IMR-90 (cell line): ENCODE measurements at regions not wholly inside any gene's neighbourhood (a gene's known extent, or its start where the extent isn't known, plus 50 kb on each side); places are given as distances from the start of the nearest gene placed in this dataset.

Experiments used
- ATAC-seq: fragments of 200-7000 bp; cut with Tn5 transposase; 2 replicates; pipeline ENCODE4 v1.9.1; 2020; ENCODE audit warnings: low read depth, mild to moderate bottlenecking, moderate library complexity
- BruUV-seq: library from RNA; stranded (reverse); fragments of 400-500 nt; replicated peaks from 2 replicates; lab custom pipeline; 2021; lab: Mats Ljungman, UMichigan
- CTCF ChIA-PET: fragments of 300-600 bp; formaldehyde crosslinking; extraction: SDS; loops from one replicate; lab custom pipeline; 2021; ENCODE audit warnings: antibody characterized with exemption; lab: Yijun Ruan, JAX
- POLR2A ChIA-PET: fragments of 300-600 bp; sonication (Branson Sonifier 250); formaldehyde crosslinking; loops from one replicate; lab custom pipeline; 2022; ENCODE audit warnings: antibody characterized with exemption; ENCODE audit not compliant: unreplicated experiment; lab: Charles Lee
- DNase-seq: peaks from one replicate; pipeline ENCODE4 v3.0.0; 2013
- H2AFZ ChIP-seq: replicated peaks from 2 replicates; pipeline ENCODE3; 2013; ENCODE audit warnings: low read length, mild to moderate bottlenecking; ENCODE audit not compliant: poor library complexity
- H2AK5ac ChIP-seq: 2 replicates; pipeline ENCODE4 v1.6.1; 2013; ENCODE audit warnings: low read depth, low read length, inconsistent platforms
- H2AK9ac ChIP-seq: replicated peaks from 2 replicates; pipeline ENCODE3; 2013; ENCODE audit warnings: mild to moderate bottlenecking, low read depth, low read length, moderate library complexity; ENCODE audit not compliant: poor library complexity
- H2BK120ac ChIP-seq: 2 replicates; pipeline ENCODE4 v1.6.1; 2013; ENCODE audit warnings: low read depth, low read length, inconsistent platforms
- H2BK15ac ChIP-seq: 3 replicates; pipeline ENCODE4 v1.6.1; 2013; ENCODE audit warnings: low read depth, low read length, inconsistent platforms
- H2BK20ac ChIP-seq: 2 replicates; pipeline ENCODE4 v1.6.1; 2013; ENCODE audit warnings: low read depth, mild to moderate bottlenecking, inconsistent platforms, low read length, moderate library complexity
- H2BK5ac ChIP-seq: 2 replicates; pipeline ENCODE4 v1.6.1; 2013; ENCODE audit warnings: mild to moderate bottlenecking, low read depth, low read length, inconsistent platforms; ENCODE audit not compliant: poor library complexity, severe bottlenecking
- H3K14ac ChIP-seq: replicated peaks from 2 replicates; pipeline ENCODE4 v1.6.1; 2013; ENCODE audit warnings: low read depth, low read length, inconsistent platforms
- H3K18ac ChIP-seq: 2 replicates; pipeline ENCODE4 v1.6.1; 2013; ENCODE audit warnings: low read depth, low read length, control low read depth
- H3K23ac ChIP-seq: 2 replicates; pipeline ENCODE4 v1.6.1; 2013; ENCODE audit warnings: low read depth, low read length, inconsistent platforms
- H3K27ac ChIP-seq: 2 replicates; pipeline ENCODE4 v1.5.1; 2013; ENCODE audit warnings: mild to moderate bottlenecking, control low read depth, low read length; ENCODE audit not compliant: insufficient read depth
- H3K27me3 ChIP-seq: 2 replicates; pipeline ENCODE4 v1.6.1; 2013; ENCODE audit warnings: low read length; ENCODE audit not compliant: control insufficient read depth, insufficient read depth
- H3K36me3 ChIP-seq: 2 replicates; pipeline ENCODE4 v1.6.1; 2013; ENCODE audit warnings: low read length, mixed read lengths; ENCODE audit not compliant: control insufficient read depth, insufficient read depth
- H3K4ac ChIP-seq: 2 replicates; pipeline ENCODE4 v1.6.1; 2013; ENCODE audit warnings: low read depth, low read length, inconsistent platforms
- H3K4me1 ChIP-seq: 2 replicates; pipeline ENCODE4 v1.6.1; 2013; ENCODE audit warnings: low read length, mixed read lengths; ENCODE audit not compliant: control insufficient read depth, insufficient read depth
- H3K4me2 ChIP-seq: 2 replicates; pipeline ENCODE4 v1.6.1; 2013; ENCODE audit warnings: low read depth, mild to moderate bottlenecking, control low read depth, low read length, moderate library complexity
- H3K4me3 ChIP-seq: 2 replicates; pipeline ENCODE4 v1.5.1; 2013; ENCODE audit warnings: low read depth, mild to moderate bottlenecking, control low read depth, low read length, moderate library complexity; ENCODE audit not compliant: insufficient read depth
- H3K56ac ChIP-seq: 2 replicates; pipeline ENCODE4 v1.6.1; 2013; ENCODE audit warnings: low read length, inconsistent platforms; ENCODE audit not compliant: insufficient read depth; ENCODE audit errors: extremely low read depth
- H3K79me1 ChIP-seq, 2 experiments: 2 replicates each; pipeline ENCODE4 v1.6.1; 2013; ENCODE audit warnings: low read length in 2 of 2, inconsistent platforms in 1 of 2, low read depth in 1 of 2
- H3K9ac ChIP-seq: 2 replicates; pipeline ENCODE4 v1.6.1; 2013; ENCODE audit warnings: low read depth, low read length, control low read depth
- H3K9me1 ChIP-seq: 2 replicates; pipeline ENCODE4 v1.6.1; 2013; ENCODE audit warnings: low read length, inconsistent platforms; ENCODE audit not compliant: insufficient read depth
- H3K9me3 ChIP-seq: 2 replicates; pipeline ENCODE4 v1.6.1; 2013; ENCODE audit warnings: low read length; ENCODE audit not compliant: control insufficient read depth, insufficient read depth
- H4K20me1 ChIP-seq: 2 replicates; pipeline ENCODE4 v1.6.1; 2013; ENCODE audit warnings: low read length, inconsistent platforms; ENCODE audit not compliant: insufficient read depth
- H4K5ac ChIP-seq: 2 replicates; pipeline ENCODE4 v1.6.1; 2013; ENCODE audit warnings: mild to moderate bottlenecking, low read depth, low read length, control low read depth
- H4K8ac ChIP-seq, 2 experiments: 2 replicates each; pipeline ENCODE4 v1.6.1; 2013; ENCODE audit warnings: low read depth in 2 of 2, low read length in 2 of 2, control low read depth in 1 of 2, inconsistent platforms in 1 of 2
- H4K91ac ChIP-seq: 2 replicates; pipeline ENCODE4 v1.6.1; 2013; ENCODE audit warnings: low read depth, low read length, inconsistent platforms; ENCODE audit not compliant: insufficient read depth
- CHD1 ChIP-seq: IDR thresholded peaks from 2 replicates; pipeline ENCODE4 v1.6.1; 2012; ENCODE audit warnings: low read depth, low read length, improper control_type of control experiment
- RAD21 ChIP-seq: IDR thresholded peaks from 2 replicates; pipeline ENCODE4 v1.6.1; 2012; ENCODE audit warnings: low read length, improper control_type of control experiment
- WGBS, 2 experiments: methylation state at CpG; one replicate each; pipeline versions ENCODE4 v1.1.5 to v1.1.7; 2013; ENCODE audit warnings: missing lambda C conversion rate in 2 of 2; ENCODE audit not compliant: insufficient read length in 1 of 2; ENCODE audit errors: extremely low coverage in 2 of 2; 5-methylcytosine and 5-hydroxymethylcytosine counted together
- dilution Hi-C: fragments of 300-500 bp; cut with HindIII; formaldehyde crosslinking; loops from one replicate; pipeline ENCODE4 v1.14.3; 2018; ENCODE audit warnings: low sequenced_read_pairs; ENCODE audit not compliant: unreplicated experiment
- in situ Hi-C: fragments of 300-500 bp; cut with MboI; formaldehyde crosslinking; loops from 3 replicates; pipeline ENCODE4 v1.14.3; 2019; ENCODE audit warnings: low sequenced_read_pairs, inconsistent platforms, mixed read lengths
- intact Hi-C: fragments of 100-400 bp; cut with micrococcal nuclease; formaldehyde crosslinking; loops from 2 replicates; pipeline ENCODE4 v1.10.0; 2022
- TF ChIP-seq, protein P1 (sequence below): conservative IDR thresholded peaks from 2 replicates; pipeline ENCODE4 v1.5.1; 2012; ENCODE audit warnings: mild to moderate bottlenecking, low read depth, low read length, improper control_type of control experiment

DNA sequence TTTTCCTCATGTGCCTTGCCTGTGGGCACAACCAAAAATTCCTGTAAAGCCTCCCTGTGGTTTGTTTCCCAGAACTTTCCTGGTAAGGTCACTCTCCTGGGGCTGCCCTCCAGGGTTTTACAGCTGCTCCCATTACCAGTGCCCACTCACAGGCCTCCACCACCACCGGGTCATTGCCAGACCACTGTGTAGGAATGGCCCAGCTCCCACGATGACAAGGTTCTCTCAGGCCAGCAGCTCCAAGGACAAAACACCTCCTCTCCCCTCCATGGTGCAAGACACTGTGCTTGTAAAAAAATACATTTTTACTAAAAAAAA, 96.1 kb upstream of the AKIP1 start:
- Histone ChIP-seq H4K8ac (peak overlapping the region; percentile 20 to 91; a peak in 1 of 4 replicates), H3K27ac (no peak overlapping the region; the same call in 1 of the 2 replicates), H3K14ac (peak overlapping the region; percentile 44; the same call in 1 of the 2 replicates), H3K79me1 (peaks cover 29 to 79% of the 10 kb centered on the region in 2 experiments), H2AFZ (no peak overlapping the region), H2BK5ac (no peak overlapping the region), H4K20me1 (no peaks in the 10 kb centered on the region), H3K4me3 (no peak overlapping the region), H2BK120ac (no peak overlapping the region), H3K4me2 (no peak overlapping the region), H3K9me1 (peaks cover 19% of the 10 kb centered on the region), H3K9ac (0 out of 2 replicates have a peak overlapping the region, but pooled peaks have one; percentile 2), H2BK15ac (no peak overlapping the region), H3K56ac (no peak overlapping the region), H4K5ac (no peak overlapping the region), H3K9me3 (no peaks in the 10 kb centered on the region), H3K4ac (no peak overlapping the region), H2AK9ac (no peak overlapping the region), H2AK5ac (peak overlapping the region; percentile 54; the same call in 1 of the 2 replicates), H3K23ac (peak overlapping the region; percentile 20; the same call in 1 of the 2 replicates), H3K27me3 (no peaks in the 10 kb centered on the region), H3K4me1 (peaks cover 19% of the 10 kb centered on the region), H3K18ac (no peak overlapping the region), H2BK20ac (0 out of 2 replicates have a peak overlapping the region, but pooled peaks have one; percentile 1), H3K36me3 (no peaks in the 10 kb centered on the region), H4K91ac (no peak overlapping the region)
- no peak for TF ChIP-seq RAD21
- TF ChIP-seq, protein P1, sequence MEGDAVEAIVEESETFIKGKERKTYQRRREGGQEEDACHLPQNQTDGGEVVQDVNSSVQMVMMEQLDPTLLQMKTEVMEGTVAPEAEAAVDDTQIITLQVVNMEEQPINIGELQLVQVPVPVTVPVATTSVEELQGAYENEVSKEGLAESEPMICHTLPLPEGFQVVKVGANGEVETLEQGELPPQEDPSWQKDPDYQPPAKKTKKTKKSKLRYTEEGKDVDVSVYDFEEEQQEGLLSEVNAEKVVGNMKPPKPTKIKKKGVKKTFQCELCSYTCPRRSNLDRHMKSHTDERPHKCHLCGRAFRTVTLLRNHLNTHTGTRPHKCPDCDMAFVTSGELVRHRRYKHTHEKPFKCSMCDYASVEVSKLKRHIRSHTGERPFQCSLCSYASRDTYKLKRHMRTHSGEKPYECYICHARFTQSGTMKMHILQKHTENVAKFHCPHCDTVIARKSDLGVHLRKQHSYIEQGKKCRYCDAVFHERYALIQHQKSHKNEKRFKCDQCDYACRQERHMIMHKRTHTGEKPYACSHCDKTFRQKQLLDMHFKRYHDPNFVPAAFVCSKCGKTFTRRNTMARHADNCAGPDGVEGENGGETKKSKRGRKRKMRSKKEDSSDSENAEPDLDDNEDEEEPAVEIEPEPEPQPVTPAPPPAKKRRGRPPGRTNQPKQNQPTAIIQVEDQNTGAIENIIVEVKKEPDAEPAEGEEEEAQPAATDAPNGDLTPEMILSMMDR = no peak
- no peak for TF ChIP-seq CHD1
- dilution Hi-C loops (no loop called here), in situ Hi-C loops (no loop called here), intact Hi-C loops (loop anchor here (5.0 to 10.0 kb wide), 3 partner anchors 97 to 590 kb away; partner anchors contain the start of gene AKIP1)
- DNase-seq (no peak), ATAC-seq (no peak)
- BruUV-seq = no TSS peak
- no CpG with 5 or more reads among the region's 2 CpGs for WGBS, 2 experiments
- ChIA-PET POLR2A (no interaction called here), CTCF (interaction anchor here (3.3 kb wide), 1 partner anchor 12 kb away, joined by 16 read pairs; no protein-coding TSS in a partner anchor)
